ENCODE measurements at regions not wholly inside any gene's neighbourhood (a gene's known extent, or its start where the extent isn't known, plus 50 kb on each side); places are given as distances from the start of the nearest gene placed in this dataset.

DNA sequence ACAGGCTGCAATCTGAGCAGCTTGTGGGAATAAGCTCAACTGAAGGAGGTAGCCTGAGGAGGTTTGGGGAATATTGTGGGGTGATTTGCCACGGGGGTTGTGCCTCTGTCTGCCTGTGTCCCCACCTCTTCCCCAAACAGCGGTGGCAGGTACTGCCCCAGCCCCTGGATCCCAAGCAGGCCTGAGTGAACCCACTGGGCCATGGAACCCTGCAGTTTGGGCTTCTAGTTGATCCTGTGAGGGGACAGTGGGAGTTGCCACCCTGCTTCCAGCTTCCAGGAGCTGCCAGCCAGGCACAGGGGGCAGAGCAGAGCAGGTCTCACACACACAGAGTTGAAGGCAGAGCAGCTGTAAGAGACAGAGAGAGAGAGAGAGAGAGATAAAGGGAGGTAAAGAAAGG, 97.4 kb downstream of the PJA1 start:
- no peak for TF ChIP-seq POLR2A (IDR thresholded peaks at IDR 0.05)
- TF ChIP-seq, protein P1, sequence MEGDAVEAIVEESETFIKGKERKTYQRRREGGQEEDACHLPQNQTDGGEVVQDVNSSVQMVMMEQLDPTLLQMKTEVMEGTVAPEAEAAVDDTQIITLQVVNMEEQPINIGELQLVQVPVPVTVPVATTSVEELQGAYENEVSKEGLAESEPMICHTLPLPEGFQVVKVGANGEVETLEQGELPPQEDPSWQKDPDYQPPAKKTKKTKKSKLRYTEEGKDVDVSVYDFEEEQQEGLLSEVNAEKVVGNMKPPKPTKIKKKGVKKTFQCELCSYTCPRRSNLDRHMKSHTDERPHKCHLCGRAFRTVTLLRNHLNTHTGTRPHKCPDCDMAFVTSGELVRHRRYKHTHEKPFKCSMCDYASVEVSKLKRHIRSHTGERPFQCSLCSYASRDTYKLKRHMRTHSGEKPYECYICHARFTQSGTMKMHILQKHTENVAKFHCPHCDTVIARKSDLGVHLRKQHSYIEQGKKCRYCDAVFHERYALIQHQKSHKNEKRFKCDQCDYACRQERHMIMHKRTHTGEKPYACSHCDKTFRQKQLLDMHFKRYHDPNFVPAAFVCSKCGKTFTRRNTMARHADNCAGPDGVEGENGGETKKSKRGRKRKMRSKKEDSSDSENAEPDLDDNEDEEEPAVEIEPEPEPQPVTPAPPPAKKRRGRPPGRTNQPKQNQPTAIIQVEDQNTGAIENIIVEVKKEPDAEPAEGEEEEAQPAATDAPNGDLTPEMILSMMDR (IDR thresholded peaks at IDR 0.05), result no peak
